Astrocyte (in vitro differentiated cells and primary cell): ENCODE measurements at regions not wholly inside any gene's neighbourhood (a gene's known extent, or its start where the extent isn't known, plus 50 kb on each side); places are given as distances from the start of the nearest gene placed in this dataset.
A peak's percentile ranks its signal among the peaks of the same experiment; 100 is the strongest.
"Not testable (repeated sequence)": the region's sequence is repeated elsewhere in the genome, so short reads cannot be mapped to it uniquely, and the experiment has no call there.

Experiments used
- DNase-seq: peaks from one replicate; pipeline ENCODE4 v3.0.0-alpha.2; 2010; ENCODE audit warnings: low read depth
- FAIRE-seq: peaks from 2 replicates; lab custom pipeline; 2011; peaks lifted over from hg19 to GRCh38; lab: Jason Lieb, UNC
- H2AFZ ChIP-seq: 2 replicates; pipeline ENCODE4 v1.6.0; 2012; ENCODE audit warnings: low read depth, low read length, inconsistent platforms
- H3K27ac ChIP-seq: 2 replicates; pipeline ENCODE4 v1.5.1; 2011; ENCODE audit warnings: low read depth, low read length, inconsistent platforms
- H3K27me3 ChIP-seq: 2 replicates; pipeline ENCODE4 v1.6.0; 2011; ENCODE audit warnings: low read length, inconsistent platforms; ENCODE audit not compliant: insufficient read depth
- H3K36me3 ChIP-seq: 2 replicates; pipeline ENCODE4 v1.5.1; 2011; ENCODE audit warnings: low read length, inconsistent platforms; ENCODE audit not compliant: insufficient read depth
- H3K4me1 ChIP-seq: 2 replicates; pipeline ENCODE4 v1.5.1; 2011; ENCODE audit warnings: low read length, inconsistent platforms; ENCODE audit not compliant: insufficient read depth
- H3K4me2 ChIP-seq: 2 replicates; pipeline ENCODE4 v1.6.0; 2012; ENCODE audit warnings: low read length, inconsistent platforms
- H3K4me3 ChIP-seq: 2 replicates; pipeline ENCODE4 v1.5.1; 2011; ENCODE audit warnings: low read depth, mild to moderate bottlenecking, low read length, inconsistent platforms; ENCODE audit not compliant: insufficient read depth
- H3K79me2 ChIP-seq: 2 replicates; pipeline ENCODE4 v1.6.0; 2012; ENCODE audit warnings: mild to moderate bottlenecking, low read length, inconsistent platforms; ENCODE audit not compliant: insufficient read depth
- H3K9ac ChIP-seq: 2 replicates; pipeline ENCODE4 v1.6.0; 2012; ENCODE audit warnings: mild to moderate bottlenecking, low read length, inconsistent platforms
- H3K9me3 ChIP-seq: 2 replicates; pipeline ENCODE4 v1.5.1; 2012; ENCODE audit warnings: low read depth, mild to moderate bottlenecking, low read length, inconsistent platforms; ENCODE audit not compliant: insufficient read depth
- H4K20me1 ChIP-seq: 2 replicates; pipeline ENCODE4 v1.6.0; 2012; ENCODE audit warnings: low read length, inconsistent platforms; ENCODE audit not compliant: insufficient read depth
- H3K27ac Mint-ChIP-seq: one replicate; pipeline ENCODE4 v1.8.0; 2021; ENCODE audit warnings: mild to moderate bottlenecking, mixed read lengths; ENCODE audit not compliant: unreplicated experiment
- H3K27me3 Mint-ChIP-seq: one replicate; pipeline ENCODE4 v1.8.0; 2021; ENCODE audit warnings: low read depth, mixed read lengths; ENCODE audit not compliant: unreplicated experiment
- H3K36me3 Mint-ChIP-seq: one replicate; pipeline ENCODE4 v1.8.0; 2021; ENCODE audit warnings: low read depth, mixed read lengths; ENCODE audit not compliant: unreplicated experiment
- H3K4me1 Mint-ChIP-seq: one replicate; pipeline ENCODE4 v1.8.0; 2021; ENCODE audit warnings: low read depth, mixed read lengths; ENCODE audit not compliant: unreplicated experiment
- H3K4me3 Mint-ChIP-seq: one replicate; pipeline ENCODE4 v1.8.0; 2021; ENCODE audit warnings: mild to moderate bottlenecking, moderate library complexity, mixed read lengths; ENCODE audit not compliant: unreplicated experiment
- H3K9me3 Mint-ChIP-seq: one replicate; pipeline ENCODE4 v1.8.0; 2021; ENCODE audit warnings: mild to moderate bottlenecking, mixed read lengths; ENCODE audit not compliant: unreplicated experiment
- EZH2 ChIP-seq: IDR thresholded peaks from 2 replicates; pipeline ENCODE4 v1.6.1; 2012; ENCODE audit warnings: mild to moderate bottlenecking, low read length, inconsistent platforms; ENCODE audit not compliant: insufficient read depth
- TF ChIP-seq, protein P1 (sequence below): IDR thresholded peaks from 2 replicates; pipeline ENCODE4 v1.5.1; 2011; ENCODE audit warnings: low read depth, mild to moderate bottlenecking, inconsistent platforms, low read length, moderate library complexity; ENCODE audit not compliant: insufficient read depth

DNA sequence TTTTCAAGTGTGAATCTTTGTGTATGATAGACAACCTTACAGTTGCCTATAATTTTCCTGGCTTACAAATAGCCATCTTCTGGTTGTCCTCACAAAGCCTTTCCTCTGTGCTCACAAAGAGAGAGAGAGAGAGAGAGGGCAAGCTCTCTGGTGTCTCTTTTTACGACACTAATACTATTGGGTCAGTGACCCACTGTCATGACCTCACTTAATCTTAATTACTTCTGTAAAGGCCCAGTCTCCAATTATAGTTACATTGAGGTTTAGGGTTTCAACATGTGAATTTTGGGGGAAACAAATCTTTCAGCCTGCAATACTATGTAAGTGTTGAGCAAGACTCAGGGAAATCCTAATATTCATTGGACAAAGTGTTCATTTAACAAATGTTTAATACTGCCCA lies 167.4 kb upstream of the COL11A1 start:
- Mint-ChIP-seq H3K4me3 (no peak overlapping the region), H3K9me3 (no peaks in the 10 kb centered on the region), H3K27ac (no peak overlapping the region), H3K27me3 (no peaks in the 10 kb centered on the region), H3K36me3 (no peaks in the 10 kb centered on the region), H3K4me1 (peaks cover 7% of the 10 kb centered on the region)
- H3K36me3 ChIP-seq: no peaks in the 10 kb centered on the region
- H3K4me3 ChIP-seq: no peak overlapping the region
- no peak overlapping the region for H2AFZ ChIP-seq
- H4K20me1 ChIP-seq: no peaks in the 10 kb centered on the region
- H3K9ac ChIP-seq: no peak overlapping the region
- H3K27me3 ChIP-seq: no peaks in the 10 kb centered on the region
- DNase-seq (no peak), FAIRE-seq (no peak)
- no peaks in the 10 kb centered on the region for H3K9me3 ChIP-seq
- TF ChIP-seq, protein P1, sequence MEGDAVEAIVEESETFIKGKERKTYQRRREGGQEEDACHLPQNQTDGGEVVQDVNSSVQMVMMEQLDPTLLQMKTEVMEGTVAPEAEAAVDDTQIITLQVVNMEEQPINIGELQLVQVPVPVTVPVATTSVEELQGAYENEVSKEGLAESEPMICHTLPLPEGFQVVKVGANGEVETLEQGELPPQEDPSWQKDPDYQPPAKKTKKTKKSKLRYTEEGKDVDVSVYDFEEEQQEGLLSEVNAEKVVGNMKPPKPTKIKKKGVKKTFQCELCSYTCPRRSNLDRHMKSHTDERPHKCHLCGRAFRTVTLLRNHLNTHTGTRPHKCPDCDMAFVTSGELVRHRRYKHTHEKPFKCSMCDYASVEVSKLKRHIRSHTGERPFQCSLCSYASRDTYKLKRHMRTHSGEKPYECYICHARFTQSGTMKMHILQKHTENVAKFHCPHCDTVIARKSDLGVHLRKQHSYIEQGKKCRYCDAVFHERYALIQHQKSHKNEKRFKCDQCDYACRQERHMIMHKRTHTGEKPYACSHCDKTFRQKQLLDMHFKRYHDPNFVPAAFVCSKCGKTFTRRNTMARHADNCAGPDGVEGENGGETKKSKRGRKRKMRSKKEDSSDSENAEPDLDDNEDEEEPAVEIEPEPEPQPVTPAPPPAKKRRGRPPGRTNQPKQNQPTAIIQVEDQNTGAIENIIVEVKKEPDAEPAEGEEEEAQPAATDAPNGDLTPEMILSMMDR: no peak
- TF ChIP-seq EZH2: no peak
- H3K27ac ChIP-seq: no peak overlapping the region
- no peaks in the 10 kb centered on the region for H3K4me1 ChIP-seq
- H3K4me2 ChIP-seq: no peak overlapping the region
- H3K79me2 ChIP-seq: no peaks in the 10 kb centered on the region

DNA sequence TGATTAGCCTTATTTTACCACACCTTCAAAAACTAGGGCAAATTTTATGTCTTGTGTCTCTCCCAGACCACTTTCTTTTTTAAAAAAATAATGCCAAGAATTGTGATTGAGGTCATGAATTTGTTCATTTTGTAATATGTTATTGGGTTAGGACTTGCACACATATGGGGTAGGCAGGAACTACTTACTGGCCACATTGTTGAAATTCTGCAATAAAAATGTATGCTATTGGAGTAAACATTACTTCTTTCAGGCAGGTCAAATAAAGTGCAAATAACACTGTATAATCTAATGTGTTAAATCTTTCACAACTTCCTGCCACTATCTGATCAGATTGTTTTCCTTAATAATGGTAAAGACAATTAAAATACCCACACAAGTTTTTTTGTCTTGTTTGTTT lies 166.6 kb upstream of the COL11A1 start:
- Histone ChIP-seq H3K79me2 (no peaks in the 10 kb centered on the region), H3K9me3 (no peaks in the 10 kb centered on the region), H3K36me3 (no peaks in the 10 kb centered on the region), H3K9ac (no peak overlapping the region), H3K4me1 (no peaks in the 10 kb centered on the region), H3K4me2 (no peak overlapping the region), H2AFZ (no peak overlapping the region), H3K27ac (no peak overlapping the region), H3K4me3 (no peak overlapping the region), H3K27me3 (no peaks in the 10 kb centered on the region), H4K20me1 (no peaks in the 10 kb centered on the region)
- H3K4me3 Mint-ChIP-seq: no peak overlapping the region
- H3K27me3 Mint-ChIP-seq: no peaks in the 10 kb centered on the region
- H3K9me3 Mint-ChIP-seq: no peaks in the 10 kb centered on the region
- FAIRE-seq (no peak), DNase-seq (no peak)
- H3K4me1 Mint-ChIP-seq: peaks cover 7% of the 10 kb centered on the region
- TF ChIP-seq, protein P1: no peak
- no peak for TF ChIP-seq EZH2
- H3K36me3 Mint-ChIP-seq: no peaks in the 10 kb centered on the region
- H3K27ac Mint-ChIP-seq: no peak overlapping the region

DNA sequence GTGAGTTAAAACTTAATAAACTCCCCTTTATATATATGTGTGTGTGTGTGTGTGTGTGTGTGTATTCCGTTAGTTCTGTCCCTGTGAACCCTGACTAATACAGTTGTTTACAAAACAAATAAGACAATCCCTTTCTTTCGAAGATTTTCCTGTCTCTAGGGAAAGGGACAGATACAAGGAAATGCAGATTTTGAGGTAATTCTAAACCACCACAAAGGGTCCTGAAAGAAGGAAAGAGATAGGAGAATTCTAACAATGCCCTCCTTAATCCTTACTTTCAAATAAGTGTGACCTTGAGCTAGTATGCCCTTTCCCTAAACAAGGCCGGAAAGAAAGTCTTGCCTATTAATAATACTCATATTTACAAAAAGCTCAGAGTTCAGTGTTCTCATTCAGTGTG lies 164.8 kb upstream of the COL11A1 start:
- H3K4me2 ChIP-seq: no peak overlapping the region
- TF ChIP-seq EZH2: no peak
- TF ChIP-seq, protein P1: no peak
- H3K9me3 ChIP-seq: no peaks in the 10 kb centered on the region
- Mint-ChIP-seq H3K27ac (no peak overlapping the region), H3K27me3 (no peaks in the 10 kb centered on the region), H3K36me3 (no peaks in the 10 kb centered on the region), H3K4me3 (no peak overlapping the region), H3K9me3 (peaks cover 2% of the 10 kb centered on the region), H3K4me1 (peaks cover 7% of the 10 kb centered on the region)
- DNase-seq (no peak), FAIRE-seq (no peak)
- no peak overlapping the region for H3K4me3 ChIP-seq
- H4K20me1 ChIP-seq: no peaks in the 10 kb centered on the region
- no peaks in the 10 kb centered on the region for H3K4me1 ChIP-seq
- no peaks in the 10 kb centered on the region for H3K36me3 ChIP-seq
- H3K9ac ChIP-seq: no peak overlapping the region
- H3K27me3 ChIP-seq: no peaks in the 10 kb centered on the region
- H3K27ac ChIP-seq: no peak overlapping the region
- no peaks in the 10 kb centered on the region for H3K79me2 ChIP-seq
- H2AFZ ChIP-seq: no peak overlapping the region

DNA sequence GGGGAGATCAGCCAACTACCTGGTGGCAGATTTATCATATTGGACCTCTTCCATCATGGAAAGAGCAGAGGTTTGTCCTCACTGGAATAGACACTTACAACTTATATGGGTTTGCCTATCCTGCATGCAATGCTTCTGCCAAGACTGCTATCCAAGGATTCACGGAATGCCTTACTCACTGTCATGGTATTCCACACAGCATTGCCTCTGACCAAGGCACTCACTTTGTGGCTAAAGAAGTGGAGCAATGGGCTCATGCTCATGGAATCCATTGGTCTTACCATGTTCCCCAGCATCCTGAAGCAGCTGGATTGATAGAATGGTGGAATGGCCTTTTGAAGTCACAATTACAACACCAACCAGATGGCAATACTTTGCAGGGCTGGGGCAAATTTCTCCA lies 163.1 kb upstream of the COL11A1 start:
- FAIRE-seq, H3K4me1 ChIP-seq, H3K9me3 Mint-ChIP-seq, H3K79me2 ChIP-seq, H3K36me3 Mint-ChIP-seq, H3K9ac ChIP-seq, H3K9me3 ChIP-seq, H3K4me3 ChIP-seq, H3K4me3 Mint-ChIP-seq, H3K27me3 Mint-ChIP-seq, H3K36me3 ChIP-seq, H4K20me1 ChIP-seq, H3K27me3 ChIP-seq, H2AFZ ChIP-seq: not testable (repeated sequence)
- peak; percentile 97 for DNase-seq
- Mint-ChIP-seq H3K4me1 (peaks cover 17% of the 10 kb centered on the region), H3K27ac (peak overlapping the region; percentile 43)
- peak overlapping the region; percentile 37 for H3K4me2 ChIP-seq
- peak overlapping the region; percentile 59 for H3K27ac ChIP-seq
